ENCODE measurements at regions not wholly inside any gene's neighbourhood (a gene's known extent, or its start where the extent isn't known, plus 50 kb on each side); places are given as distances from the start of the nearest gene placed in this dataset.

DNA sequence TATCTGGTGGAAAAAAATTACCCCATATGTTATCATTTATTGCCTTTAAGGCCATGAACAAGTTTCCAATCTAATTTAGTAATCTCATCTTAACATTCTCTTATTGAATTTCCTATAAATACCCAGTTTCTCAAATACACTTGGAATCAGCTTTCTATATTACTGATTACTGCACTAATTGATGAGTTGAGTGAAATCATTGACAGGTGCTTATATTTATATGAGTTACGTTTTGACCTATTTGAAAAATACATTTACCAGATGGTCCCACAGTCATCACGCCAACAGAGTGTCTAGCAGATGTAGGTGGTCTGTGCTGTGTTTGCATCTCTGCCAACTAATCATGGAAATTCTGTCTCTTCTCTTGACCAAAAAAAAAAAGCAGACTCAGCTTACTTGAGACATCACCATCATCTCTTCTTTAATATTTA is 307.3 kb upstream of the NREP start:
- no peaks in the 10 kb centered on the region for H3K27me3 ChIP-seq (ENCODE audit: insufficient read depth, poor library complexity, severe bottlenecking)
- TF ChIP-seq CTCF (IDR thresholded peaks at IDR 0.05; ENCODE audit: insufficient read depth, low read length): no peak
- H3K4me3 ChIP-seq (replicated peaks; ENCODE audit: insufficient read depth, low read length): no peak overlapping the region
- no peak for DNase-seq (ENCODE audit: low read depth in 1 of 2, low spot score in 1 of 2)
- H3K27ac ChIP-seq (replicated peaks): no peak overlapping the region

DNA sequence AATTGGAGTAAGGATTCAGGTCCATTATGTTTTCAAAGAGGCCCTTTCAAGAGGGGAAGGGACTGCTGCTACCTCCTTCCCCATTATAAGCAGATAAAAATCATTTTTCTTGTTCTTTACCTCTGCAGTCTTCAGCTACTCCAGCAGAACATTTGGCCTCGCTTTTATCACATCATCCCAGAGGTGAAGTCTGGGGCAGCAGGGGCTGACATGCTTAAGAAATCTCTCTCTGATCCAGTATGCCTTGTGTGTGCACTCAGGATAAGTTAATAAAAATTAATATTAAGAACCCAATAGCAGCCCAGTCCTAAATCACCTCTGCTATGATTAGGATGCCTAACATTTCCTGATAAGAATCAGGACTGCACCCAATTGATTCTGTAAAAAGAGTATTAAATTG is 306.9 kb upstream of the NREP start:
- H3K27ac ChIP-seq (replicated peaks): no peak overlapping the region
- DNase-seq (ENCODE audit: low read depth in 1 of 2, low spot score in 1 of 2): no peak
- TF ChIP-seq, protein P1, sequence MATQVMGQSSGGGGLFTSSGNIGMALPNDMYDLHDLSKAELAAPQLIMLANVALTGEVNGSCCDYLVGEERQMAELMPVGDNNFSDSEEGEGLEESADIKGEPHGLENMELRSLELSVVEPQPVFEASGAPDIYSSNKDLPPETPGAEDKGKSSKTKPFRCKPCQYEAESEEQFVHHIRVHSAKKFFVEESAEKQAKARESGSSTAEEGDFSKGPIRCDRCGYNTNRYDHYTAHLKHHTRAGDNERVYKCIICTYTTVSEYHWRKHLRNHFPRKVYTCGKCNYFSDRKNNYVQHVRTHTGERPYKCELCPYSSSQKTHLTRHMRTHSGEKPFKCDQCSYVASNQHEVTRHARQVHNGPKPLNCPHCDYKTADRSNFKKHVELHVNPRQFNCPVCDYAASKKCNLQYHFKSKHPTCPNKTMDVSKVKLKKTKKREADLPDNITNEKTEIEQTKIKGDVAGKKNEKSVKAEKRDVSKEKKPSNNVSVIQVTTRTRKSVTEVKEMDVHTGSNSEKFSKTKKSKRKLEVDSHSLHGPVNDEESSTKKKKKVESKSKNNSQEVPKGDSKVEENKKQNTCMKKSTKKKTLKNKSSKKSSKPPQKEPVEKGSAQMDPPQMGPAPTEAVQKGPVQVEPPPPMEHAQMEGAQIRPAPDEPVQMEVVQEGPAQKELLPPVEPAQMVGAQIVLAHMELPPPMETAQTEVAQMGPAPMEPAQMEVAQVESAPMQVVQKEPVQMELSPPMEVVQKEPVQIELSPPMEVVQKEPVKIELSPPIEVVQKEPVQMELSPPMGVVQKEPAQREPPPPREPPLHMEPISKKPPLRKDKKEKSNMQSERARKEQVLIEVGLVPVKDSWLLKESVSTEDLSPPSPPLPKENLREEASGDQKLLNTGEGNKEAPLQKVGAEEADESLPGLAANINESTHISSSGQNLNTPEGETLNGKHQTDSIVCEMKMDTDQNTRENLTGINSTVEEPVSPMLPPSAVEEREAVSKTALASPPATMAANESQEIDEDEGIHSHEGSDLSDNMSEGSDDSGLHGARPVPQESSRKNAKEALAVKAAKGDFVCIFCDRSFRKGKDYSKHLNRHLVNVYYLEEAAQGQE (IDR thresholded peaks at IDR 0.05; ENCODE audit: insufficient replicate concordance, low read depth): no peak
- no peak for TF ChIP-seq CTCF (IDR thresholded peaks at IDR 0.05; ENCODE audit: insufficient read depth, low read length)
- TF ChIP-seq GABPA (IDR thresholded peaks at IDR 0.05; ENCODE audit: low read depth): no peak
- TF ChIP-seq POLR2AphosphoS5 (IDR thresholded peaks at IDR 0.05; ENCODE audit: low read depth): no peak
- no peak for TF ChIP-seq SPI1 (IDR thresholded peaks at IDR 0.05; ENCODE audit: borderline replicate concordance, low read depth)
- H3K27me3 ChIP-seq (ENCODE audit: insufficient read depth, poor library complexity, severe bottlenecking): no peaks in the 10 kb centered on the region
- H3K4me3 ChIP-seq (replicated peaks; ENCODE audit: insufficient read depth, low read length): no peak overlapping the region

GRCh38 chr5:112063191-112063590 is 306.2 kb upstream of the NREP start:
- Histone ChIP-seq H3K27me3 (ENCODE audit: insufficient read depth, poor library complexity, severe bottlenecking) (no peaks in the 10 kb centered on the region), H3K4me3 (replicated peaks; ENCODE audit: insufficient read depth, low read length) (no peak overlapping the region), H3K27ac (replicated peaks) (no peak overlapping the region)
- no peak for DNase-seq (ENCODE audit: low read depth in 1 of 2, low spot score in 1 of 2)
- TF ChIP-seq CTCF (IDR thresholded peaks at IDR 0.05; ENCODE audit: insufficient read depth, low read length) (no peak), GABPA (IDR thresholded peaks at IDR 0.05; ENCODE audit: low read depth) (no peak), POLR2AphosphoS5 (IDR thresholded peaks at IDR 0.05; ENCODE audit: low read depth) (no peak), SPI1 (IDR thresholded peaks at IDR 0.05; ENCODE audit: borderline replicate concordance, low read depth) (no peak)
- TF ChIP-seq, protein P1 (IDR thresholded peaks at IDR 0.05; ENCODE audit: insufficient replicate concordance, low read depth): no peak

DNA sequence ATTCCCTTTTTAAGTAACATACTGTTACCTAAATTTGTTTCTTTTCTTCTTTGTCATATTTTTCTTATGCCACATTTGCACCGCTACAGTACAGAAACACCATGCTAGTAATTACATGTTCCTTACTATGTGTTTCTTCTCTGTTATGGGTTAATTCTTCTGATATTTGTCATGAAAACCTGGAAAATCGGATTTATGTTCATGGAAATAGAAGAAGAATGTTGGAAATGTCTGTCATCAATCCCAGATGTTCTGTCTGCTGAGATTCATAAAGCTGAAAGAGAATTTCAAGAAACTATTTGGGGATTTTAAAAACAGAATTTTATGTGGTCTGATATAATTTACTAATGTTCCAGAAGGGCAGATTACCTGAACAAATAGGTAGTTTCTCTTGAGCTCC is 305.2 kb upstream of the NREP start:
- H3K27me3 ChIP-seq (ENCODE audit: insufficient read depth, poor library complexity, severe bottlenecking): no peaks in the 10 kb centered on the region
- DNase-seq (ENCODE audit: low read depth in 1 of 2, low spot score in 1 of 2): no peak
- no peak overlapping the region for H3K4me3 ChIP-seq (replicated peaks; ENCODE audit: insufficient read depth, low read length)
- no peak for TF ChIP-seq SPI1 (IDR thresholded peaks at IDR 0.05; ENCODE audit: borderline replicate concordance, low read depth)
- no peak for TF ChIP-seq POLR2AphosphoS5 (IDR thresholded peaks at IDR 0.05; ENCODE audit: low read depth)
- TF ChIP-seq, protein P1 (IDR thresholded peaks at IDR 0.05; ENCODE audit: insufficient replicate concordance, low read depth): no peak
- no peak for TF ChIP-seq GABPA (IDR thresholded peaks at IDR 0.05; ENCODE audit: low read depth)
- TF ChIP-seq CTCF (IDR thresholded peaks at IDR 0.05; ENCODE audit: insufficient read depth, low read length): no peak
- no peak overlapping the region for H3K27ac ChIP-seq (replicated peaks)
